ENCODE measurements at regions not wholly inside any gene's neighbourhood (a gene's known extent, or its start where the extent isn't known, plus 50 kb on each side); places are given as distances from the start of the nearest gene placed in this dataset.

DNA sequence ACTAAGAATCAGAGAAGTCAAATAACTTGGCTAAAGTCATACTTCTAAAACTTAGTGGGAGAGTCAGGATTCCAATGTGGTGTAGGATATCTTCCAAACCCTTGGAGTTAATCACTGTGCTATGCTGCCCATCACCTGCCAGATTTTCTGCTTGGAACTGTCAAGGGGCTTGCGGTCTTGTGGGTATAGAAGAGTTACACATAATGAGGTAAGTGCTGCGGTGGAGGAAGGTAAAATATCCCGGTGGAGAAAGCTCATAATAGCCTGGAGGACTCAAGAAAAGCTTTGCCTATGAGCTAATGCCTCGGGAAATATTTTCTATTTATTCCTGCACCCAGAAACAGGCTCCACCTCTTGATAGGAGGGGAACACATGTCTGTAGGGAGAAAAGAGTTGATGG lies 195.6 kb downstream of the UTP18 start:
- Histone ChIP-seq H3K27ac (no peak overlapping the region), H3K9me3 (peaks cover 0 to 11% (median 0%) of the 10 kb centered on the region in 4 donors), H3K36me3 (no peaks in the 10 kb centered on the region), H3K4me1 (no peaks in the 10 kb centered on the region), H3K4me3 (no peak overlapping the region), H3K27me3 (no peaks in the 10 kb centered on the region)
- no peak for DNase-seq (ENCODE audit: low spot score in 2 of 2)
- WGBS, 2 donors: 86 to 87% methylated on average over 4 of the region's 4 CpGs
- no peak for TF ChIP-seq EP300 (IDR thresholded peaks at IDR 0.05)
- TF ChIP-seq, protein P1, sequence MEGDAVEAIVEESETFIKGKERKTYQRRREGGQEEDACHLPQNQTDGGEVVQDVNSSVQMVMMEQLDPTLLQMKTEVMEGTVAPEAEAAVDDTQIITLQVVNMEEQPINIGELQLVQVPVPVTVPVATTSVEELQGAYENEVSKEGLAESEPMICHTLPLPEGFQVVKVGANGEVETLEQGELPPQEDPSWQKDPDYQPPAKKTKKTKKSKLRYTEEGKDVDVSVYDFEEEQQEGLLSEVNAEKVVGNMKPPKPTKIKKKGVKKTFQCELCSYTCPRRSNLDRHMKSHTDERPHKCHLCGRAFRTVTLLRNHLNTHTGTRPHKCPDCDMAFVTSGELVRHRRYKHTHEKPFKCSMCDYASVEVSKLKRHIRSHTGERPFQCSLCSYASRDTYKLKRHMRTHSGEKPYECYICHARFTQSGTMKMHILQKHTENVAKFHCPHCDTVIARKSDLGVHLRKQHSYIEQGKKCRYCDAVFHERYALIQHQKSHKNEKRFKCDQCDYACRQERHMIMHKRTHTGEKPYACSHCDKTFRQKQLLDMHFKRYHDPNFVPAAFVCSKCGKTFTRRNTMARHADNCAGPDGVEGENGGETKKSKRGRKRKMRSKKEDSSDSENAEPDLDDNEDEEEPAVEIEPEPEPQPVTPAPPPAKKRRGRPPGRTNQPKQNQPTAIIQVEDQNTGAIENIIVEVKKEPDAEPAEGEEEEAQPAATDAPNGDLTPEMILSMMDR (IDR thresholded peaks at IDR 0.05): no peak
- TF ChIP-seq POLR2A (IDR thresholded peaks at IDR 0.05): no peak

DNA sequence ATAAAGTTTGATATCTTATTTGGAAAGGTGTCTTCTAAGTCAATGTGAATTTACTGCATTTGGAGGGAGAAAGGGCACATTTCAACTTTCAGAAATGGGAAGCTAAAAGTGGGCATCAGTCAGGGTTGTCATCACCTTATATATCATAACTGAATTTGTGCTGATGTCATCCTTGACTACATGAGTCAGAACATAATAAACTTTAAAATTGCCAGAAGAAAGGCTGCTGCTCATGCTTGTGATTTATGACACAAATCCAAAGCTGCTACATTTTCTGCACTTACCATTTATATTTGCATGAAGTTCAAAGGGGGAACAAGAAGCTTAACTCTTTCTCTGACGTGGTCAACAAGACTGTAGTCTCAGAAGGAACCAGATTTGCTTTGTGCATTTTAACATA lies 196.6 kb downstream of the UTP18 start:
- H3K9me3 ChIP-seq: peaks cover 0 to 7% (median 0%) of the 10 kb centered on the region in 4 donors
- no peaks in the 10 kb centered on the region for H3K36me3 ChIP-seq
- 19 to 30% methylated on average over 1 of the region's 1 CpG for WGBS, 2 donors
- H3K27ac ChIP-seq: no peak overlapping the region
- TF ChIP-seq, protein P1 (IDR thresholded peaks at IDR 0.05): no peak
- TF ChIP-seq EP300 (IDR thresholded peaks at IDR 0.05) (no peak), POLR2A (IDR thresholded peaks at IDR 0.05) (no peak)
- no peaks in the 10 kb centered on the region for H3K27me3 ChIP-seq
- DNase-seq (ENCODE audit: low spot score in 2 of 2): no peak
- H3K4me3 ChIP-seq: no peak overlapping the region
- H3K4me1 ChIP-seq: no peaks in the 10 kb centered on the region

DNA sequence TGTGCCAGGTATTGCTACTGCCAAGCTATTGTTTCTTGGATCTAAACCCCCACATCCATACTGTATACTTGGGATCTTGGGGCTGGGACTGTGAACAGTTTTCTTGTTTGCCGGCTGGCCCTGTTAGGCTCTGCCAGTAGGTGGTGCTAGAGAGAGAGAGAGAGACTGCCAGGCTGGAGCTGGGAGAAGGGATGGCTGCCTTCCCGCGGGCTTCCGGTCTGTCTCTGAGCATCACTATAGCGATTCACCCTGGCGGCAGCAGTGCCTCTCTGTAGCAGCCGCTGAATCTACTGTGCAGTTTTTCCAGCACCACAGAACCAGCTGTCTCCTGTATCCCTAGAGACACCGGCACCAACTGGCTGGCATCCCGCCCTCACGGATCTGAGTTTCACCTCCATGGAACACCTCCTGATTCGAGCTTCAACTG lies 201.2 kb downstream of the UTP18 start:
- DNase-seq (ENCODE audit: low spot score in 2 of 2): peak in 1 of 2 donors; percentile 44
- 55 to 77% methylated on average over 8 to 11 of the region's 11 CpGs for WGBS, 2 donors
- Histone ChIP-seq H3K27ac (no peak overlapping the region), H3K4me1 (no peaks in the 10 kb centered on the region), H3K27me3 (no peaks in the 10 kb centered on the region), H3K36me3 (no peaks in the 10 kb centered on the region), H3K4me3 (no peak overlapping the region), H3K9me3 (no peaks in the 10 kb centered on the region)
- TF ChIP-seq EP300 (IDR thresholded peaks at IDR 0.05) (no peak), POLR2A (IDR thresholded peaks at IDR 0.05) (no peak)
- TF ChIP-seq, protein P1 (IDR thresholded peaks at IDR 0.05): peak; percentile 39 to 58 (median 50)

DNA sequence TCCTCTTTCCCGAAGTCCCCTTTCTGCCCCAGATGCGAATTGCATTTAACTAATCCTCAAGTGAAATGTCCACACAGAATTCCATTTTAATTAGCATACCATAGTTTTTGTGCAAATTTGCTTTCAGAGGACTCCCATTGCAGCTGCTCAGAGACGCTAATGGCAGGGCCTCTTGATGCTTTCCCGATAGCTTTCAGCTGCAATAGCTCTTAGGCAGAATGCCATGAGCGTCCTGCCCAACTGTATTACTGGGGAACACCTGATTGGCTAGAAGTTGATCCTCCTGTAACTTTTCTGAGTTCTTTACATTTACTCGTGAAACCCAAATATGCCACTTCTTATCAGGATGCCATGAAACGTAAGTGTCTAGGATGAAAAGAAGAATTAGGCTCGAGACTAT lies 203.0 kb downstream of the UTP18 start:
- no peaks in the 10 kb centered on the region for H3K36me3 ChIP-seq
- no peak overlapping the region for H3K27ac ChIP-seq
- no peaks in the 10 kb centered on the region for H3K4me1 ChIP-seq
- no peak for DNase-seq (ENCODE audit: low spot score in 2 of 2)
- H3K4me3 ChIP-seq: no peak overlapping the region
- no peak for TF ChIP-seq EP300 (IDR thresholded peaks at IDR 0.05)
- TF ChIP-seq, protein P1 (IDR thresholded peaks at IDR 0.05): no peak
- no peak for TF ChIP-seq POLR2A (IDR thresholded peaks at IDR 0.05)
- no peaks in the 10 kb centered on the region for H3K27me3 ChIP-seq
- no peaks in the 10 kb centered on the region for H3K9me3 ChIP-seq
- WGBS, 2 donors: 87 to 90% methylated on average over 8 of the region's 8 CpGs

DNA sequence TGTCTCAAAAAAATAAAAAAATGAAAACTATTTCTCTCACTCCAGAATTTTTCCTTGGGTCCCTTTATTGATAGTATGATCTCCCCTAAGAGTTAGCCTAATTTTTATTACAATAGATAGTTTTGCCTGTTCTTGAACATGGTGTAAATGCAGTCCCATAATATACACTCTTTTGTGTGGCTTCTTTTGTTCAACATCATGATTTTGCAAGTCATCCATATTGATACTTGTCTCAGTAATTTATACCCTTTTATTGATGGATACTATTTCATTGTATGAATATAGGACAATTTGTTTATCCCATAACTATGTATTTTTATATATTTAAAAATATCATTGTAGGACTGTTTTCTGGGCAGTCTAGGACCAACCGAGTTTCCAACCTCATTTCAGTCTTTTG lies 207.0 kb downstream of the UTP18 start:
- no peak for DNase-seq (ENCODE audit: low spot score in 2 of 2)
- Histone ChIP-seq H3K4me1 (no peaks in the 10 kb centered on the region), H3K9me3 (no peaks in the 10 kb centered on the region), H3K36me3 (no peaks in the 10 kb centered on the region), H3K27me3 (no peaks in the 10 kb centered on the region), H3K27ac (no peak overlapping the region), H3K4me3 (no peak overlapping the region)
- TF ChIP-seq, protein P1 (IDR thresholded peaks at IDR 0.05): no peak
- TF ChIP-seq POLR2A (IDR thresholded peaks at IDR 0.05) (no peak), EP300 (IDR thresholded peaks at IDR 0.05) (no peak)
- WGBS, 2 donors: 72% methylated on average over 1 of the region's 1 CpG
